Kidney epithelial cell (primary cell): ENCODE measurements at regions not wholly inside any gene's neighbourhood (a gene's known extent, or its start where the extent isn't known, plus 50 kb on each side); places are given as distances from the start of the nearest gene placed in this dataset.

Experiments
- DNase-seq: peaks from one replicate; pipeline ENCODE4 v3.0.0-alpha.2; 2010; ENCODE audit warnings: low read depth
- H3K27me3 ChIP-seq: 2 replicates; pipeline ENCODE4 v1.6.0; 2011; ENCODE audit warnings: low read length; ENCODE audit not compliant: control insufficient read depth, insufficient read depth
- H3K36me3 ChIP-seq: 2 replicates; pipeline ENCODE4 v1.5.1; 2011; ENCODE audit warnings: low read length; ENCODE audit not compliant: control insufficient read depth, insufficient read depth
- H3K4me3 ChIP-seq: 2 replicates; pipeline ENCODE4 v1.5.1; 2011; ENCODE audit warnings: low read depth, mild to moderate bottlenecking, control low read depth, low read length
- TF ChIP-seq, protein P1 (sequence below): IDR thresholded peaks from 2 replicates; pipeline ENCODE4 v1.5.1; 2011; ENCODE audit warnings: mild to moderate bottlenecking, moderate library complexity, low read length, control low read depth, inconsistent platforms; ENCODE audit not compliant: insufficient read depth, poor library complexity, severe bottlenecking

DNA sequence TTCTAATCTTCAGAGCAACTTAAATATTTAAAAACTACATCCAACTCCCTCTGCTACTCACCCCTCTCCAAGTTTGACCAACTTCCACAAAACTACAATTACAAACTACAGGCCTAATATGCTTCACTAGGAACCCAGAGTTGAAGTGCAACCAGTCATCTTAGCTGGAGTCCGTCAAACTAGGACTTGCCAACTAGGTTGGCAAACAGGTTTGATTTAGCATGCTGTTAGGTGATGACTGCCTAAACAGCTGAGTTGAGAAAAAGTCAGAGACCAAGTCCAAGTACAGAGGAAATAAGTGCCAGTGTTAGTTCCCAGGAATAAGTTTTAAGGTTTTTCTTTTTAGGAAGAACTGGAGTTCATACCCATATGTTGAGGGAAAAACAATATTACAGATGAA lies 1109.0 kb downstream of the TUSC7 start:
- Histone ChIP-seq H3K36me3 (no peaks in the 10 kb centered on the region), H3K4me3 (no peak overlapping the region), H3K27me3 (no peaks in the 10 kb centered on the region)
- TF ChIP-seq, protein P1, sequence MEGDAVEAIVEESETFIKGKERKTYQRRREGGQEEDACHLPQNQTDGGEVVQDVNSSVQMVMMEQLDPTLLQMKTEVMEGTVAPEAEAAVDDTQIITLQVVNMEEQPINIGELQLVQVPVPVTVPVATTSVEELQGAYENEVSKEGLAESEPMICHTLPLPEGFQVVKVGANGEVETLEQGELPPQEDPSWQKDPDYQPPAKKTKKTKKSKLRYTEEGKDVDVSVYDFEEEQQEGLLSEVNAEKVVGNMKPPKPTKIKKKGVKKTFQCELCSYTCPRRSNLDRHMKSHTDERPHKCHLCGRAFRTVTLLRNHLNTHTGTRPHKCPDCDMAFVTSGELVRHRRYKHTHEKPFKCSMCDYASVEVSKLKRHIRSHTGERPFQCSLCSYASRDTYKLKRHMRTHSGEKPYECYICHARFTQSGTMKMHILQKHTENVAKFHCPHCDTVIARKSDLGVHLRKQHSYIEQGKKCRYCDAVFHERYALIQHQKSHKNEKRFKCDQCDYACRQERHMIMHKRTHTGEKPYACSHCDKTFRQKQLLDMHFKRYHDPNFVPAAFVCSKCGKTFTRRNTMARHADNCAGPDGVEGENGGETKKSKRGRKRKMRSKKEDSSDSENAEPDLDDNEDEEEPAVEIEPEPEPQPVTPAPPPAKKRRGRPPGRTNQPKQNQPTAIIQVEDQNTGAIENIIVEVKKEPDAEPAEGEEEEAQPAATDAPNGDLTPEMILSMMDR, result no peak
- no peak for DNase-seq

DNA sequence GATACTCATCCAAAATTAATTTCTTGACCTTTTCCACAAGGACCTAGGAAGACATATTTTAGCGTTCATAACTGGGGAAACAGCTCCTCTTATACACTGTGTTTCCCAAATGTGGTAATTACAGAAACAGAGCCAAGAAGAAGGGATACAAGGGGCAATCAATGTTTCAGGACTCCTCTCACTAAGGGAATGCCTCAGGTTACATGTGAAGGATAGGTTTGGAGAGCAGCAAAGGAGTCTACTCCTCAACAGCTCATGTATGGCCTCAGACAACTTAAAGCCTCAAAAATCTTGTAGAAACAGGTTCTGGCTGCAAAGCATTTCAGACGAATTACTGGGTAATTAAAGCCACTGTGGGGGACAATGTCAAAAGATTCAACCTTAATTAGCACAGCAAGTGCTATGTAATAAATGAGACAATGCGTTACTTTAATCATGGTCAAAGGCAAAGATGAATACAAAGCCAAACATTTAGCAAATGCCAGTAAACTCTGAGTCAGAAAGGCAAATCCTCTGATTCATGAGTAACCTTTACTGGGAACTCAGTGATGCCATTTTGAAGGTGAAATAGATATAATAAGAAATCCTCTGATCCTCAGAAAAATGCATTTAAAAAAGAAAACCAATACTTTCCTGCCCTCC lies 1111.2 kb downstream of the TUSC7 start:
- H3K4me3 ChIP-seq, result no peak overlapping the region
- TF ChIP-seq, protein P1, result no peak
- DNase-seq, result peak; percentile 12
- H3K36me3 ChIP-seq, result no peaks in the 10 kb centered on the region
- H3K27me3 ChIP-seq, result no peaks in the 10 kb centered on the region

DNA sequence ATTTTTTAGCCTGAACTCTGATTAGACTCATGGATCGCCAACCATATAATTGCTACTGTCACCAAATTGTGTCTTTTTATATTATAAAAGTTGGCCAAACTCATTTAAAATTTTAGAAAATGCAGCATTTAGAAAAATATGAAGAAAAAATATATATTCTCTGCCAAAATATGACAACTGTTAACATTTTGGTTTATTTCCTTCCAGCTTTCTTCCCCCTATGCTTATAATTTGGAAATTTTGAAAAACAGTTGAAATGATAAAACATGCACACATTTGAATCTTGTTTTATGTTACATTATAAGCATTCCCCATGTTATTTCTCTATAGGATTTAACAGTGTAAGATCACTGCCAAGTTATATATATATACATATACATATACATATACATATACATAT lies 1112.8 kb downstream of the TUSC7 start:
- DNase-seq, result no peak
- H3K4me3 ChIP-seq, result no peak overlapping the region
- TF ChIP-seq, protein P1, result no peak
- no peaks in the 10 kb centered on the region for H3K36me3 ChIP-seq
- no peaks in the 10 kb centered on the region for H3K27me3 ChIP-seq

DNA sequence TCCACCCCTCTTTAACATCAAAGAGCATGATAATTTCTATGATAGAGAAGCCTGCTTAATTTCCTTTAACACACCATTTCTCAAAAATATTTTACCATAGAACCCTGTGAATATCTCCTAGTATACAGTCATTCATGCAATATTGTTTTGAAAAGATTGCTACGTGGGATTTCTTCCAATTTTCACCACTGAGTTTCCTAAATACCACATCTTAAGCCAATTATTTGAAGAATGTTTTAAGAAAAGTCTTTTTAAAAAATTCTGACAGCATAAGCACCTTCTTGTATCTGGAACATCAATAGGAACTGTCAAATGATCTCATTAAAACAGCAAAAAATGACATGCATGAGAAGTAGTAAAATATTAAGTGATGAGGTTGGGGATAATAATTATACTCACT lies 1126.7 kb downstream of the TUSC7 start:
- no peak for DNase-seq
- H3K36me3 ChIP-seq, result no peaks in the 10 kb centered on the region
- TF ChIP-seq, protein P1, result no peak

DNA sequence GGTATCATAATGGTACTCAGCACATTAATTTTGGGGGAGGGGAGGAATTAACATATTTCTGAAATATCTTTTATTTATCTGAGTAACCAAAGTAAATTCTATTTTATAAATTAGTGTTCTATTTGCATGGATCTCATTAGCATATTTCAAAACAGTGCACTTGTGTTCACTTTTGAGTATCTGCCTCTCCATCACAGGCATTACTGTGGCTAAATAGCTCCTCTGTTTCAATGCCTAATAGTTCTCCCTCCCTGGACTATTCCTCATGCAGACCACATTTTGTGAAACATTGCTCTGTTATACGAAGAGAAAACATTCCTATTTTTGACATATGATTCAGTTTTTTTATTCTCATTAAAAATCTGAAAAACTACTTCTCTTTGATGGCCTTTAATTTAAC lies 1127.8 kb downstream of the TUSC7 start:
- DNase-seq, result no peak
- TF ChIP-seq, protein P1, result no peak
- Histone ChIP-seq H3K36me3 (no peaks in the 10 kb centered on the region), H3K4me3 (no peak overlapping the region), H3K27me3 (no peaks in the 10 kb centered on the region)

More for the DNA sequence above, 1126.7 kb downstream of the TUSC7 start:
- H3K4me3 ChIP-seq, result no peak overlapping the region
- no peaks in the 10 kb centered on the region for H3K27me3 ChIP-seq

DNA sequence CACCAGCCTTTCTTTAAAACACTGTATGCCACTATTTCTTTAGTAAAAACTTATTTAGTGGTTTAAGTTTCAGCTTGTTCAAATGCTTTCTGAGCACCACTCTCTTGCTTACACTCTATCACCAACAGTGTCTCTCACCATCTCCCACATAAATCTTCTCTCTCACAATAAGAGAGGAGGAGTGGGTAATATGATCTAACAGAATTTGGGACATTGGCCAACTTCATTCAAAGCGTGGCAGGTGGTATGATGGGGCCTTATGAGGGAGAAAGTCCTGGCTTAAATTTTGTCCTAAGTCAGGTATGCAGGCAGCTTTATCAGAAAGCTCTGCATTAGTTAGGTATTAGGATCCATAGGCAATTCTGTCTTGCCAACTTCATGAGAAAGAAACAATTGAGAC lies 1132.5 kb downstream of the TUSC7 start:
- H3K4me3 ChIP-seq, result no peak overlapping the region
- H3K36me3 ChIP-seq, result no peaks in the 10 kb centered on the region
- DNase-seq, result no peak
- no peaks in the 10 kb centered on the region for H3K27me3 ChIP-seq
- TF ChIP-seq, protein P1, result no peak
